MCF 10A (cell line): ENCODE measurements at regions not wholly inside any gene's neighbourhood (a gene's known extent, or its start where the extent isn't known, plus 50 kb on each side); places are given as distances from the start of the nearest gene placed in this dataset.

Experiments
- BruUV-seq: library from RNA; stranded (reverse); fragments of 400-500 nt; replicated peaks from 2 replicates; lab custom pipeline; 2021; lab: Mats Ljungman, UMichigan
- CTCF ChIA-PET: fragments of 300-600 bp; sonication (Branson Sonifier 250); formaldehyde crosslinking; extraction: SDS; loops from one replicate; lab custom pipeline; 2021; ENCODE audit warnings: antibody characterized with exemption, inconsistent platforms; lab: Yijun Ruan, JAX
- POLR2A ChIA-PET: fragments of 300-600, 350-650 bp; sonication (Branson Sonifier 250); formaldehyde crosslinking; extraction: SDS; loops from one replicate; lab custom pipeline; 2020; ENCODE audit warnings: antibody characterized with exemption, inconsistent platforms; lab: Yijun Ruan, JAX
- DNase-seq: peaks from one replicate; pipeline ENCODE4 v3.0.0-alpha.2; 2018; ENCODE audit not compliant: unreplicated experiment
- H3K27ac Mint-ChIP-seq: one replicate; pipeline ENCODE4 v1.8.0; 2022; ENCODE audit warnings: mild to moderate bottlenecking, low read depth, mixed read lengths; ENCODE audit not compliant: unreplicated experiment
- H3K27me3 Mint-ChIP-seq: one replicate; pipeline ENCODE4 v1.8.0; 2022; ENCODE audit warnings: mixed read lengths; ENCODE audit not compliant: insufficient read depth, unreplicated experiment
- H3K36me3 Mint-ChIP-seq: one replicate; pipeline ENCODE4 v1.8.0; 2022; ENCODE audit warnings: mild to moderate bottlenecking, moderate library complexity, mixed read lengths; ENCODE audit not compliant: insufficient read depth, unreplicated experiment
- H3K4me1 Mint-ChIP-seq: one replicate; pipeline ENCODE4 v1.8.0; 2022; ENCODE audit warnings: mixed read lengths; ENCODE audit not compliant: insufficient read depth, unreplicated experiment
- H3K4me3 Mint-ChIP-seq: one replicate; pipeline ENCODE4 v1.8.0; 2022; ENCODE audit warnings: mild to moderate bottlenecking, moderate library complexity, mixed read lengths; ENCODE audit not compliant: unreplicated experiment
- H3K9me3 Mint-ChIP-seq: one replicate; pipeline ENCODE4 v1.8.0; 2022; ENCODE audit warnings: mixed read lengths; ENCODE audit not compliant: unreplicated experiment
- CTCF ChIP-seq: fragments of 200-600 bp; IDR thresholded peaks from one replicate; pipeline ENCODE4 v1.8.0; 2022; ENCODE audit warnings: antibody characterized with exemption, mild to moderate bottlenecking; ENCODE audit not compliant: unreplicated experiment
- intact Hi-C: fragments of 100-400 bp; cut with micrococcal nuclease; formaldehyde crosslinking; loops from 2 replicates; pipeline ENCODE4 v1.14.1; 2022

DNA sequence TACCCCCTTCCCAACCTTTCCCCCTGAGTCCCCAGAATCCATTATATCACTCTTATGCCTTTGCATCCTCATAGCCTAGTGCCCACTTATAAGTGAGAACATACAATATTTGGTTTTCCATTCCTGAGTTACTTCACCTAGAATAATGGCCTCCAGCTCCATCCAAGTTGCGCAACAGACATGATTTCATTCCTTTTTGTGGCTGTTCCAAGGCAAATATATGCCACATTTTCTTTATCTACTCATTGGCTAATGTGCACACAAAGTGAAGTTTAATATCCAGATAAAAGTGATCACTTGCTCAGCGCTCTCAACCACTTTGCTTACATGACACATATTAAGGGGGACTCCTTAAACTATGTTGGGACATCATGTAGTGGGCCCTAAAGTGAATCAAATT is 72.4 kb upstream of the TIAM1 start:
- ChIA-PET CTCF (no interaction called here), POLR2A (interaction anchor here (0.7 kb wide), 1 partner anchor 73 kb away, joined by 3 read pairs; no protein-coding TSS in a partner anchor)
- peaks cover 7% of the 10 kb centered on the region for H3K4me1 Mint-ChIP-seq
- no TSS peak for BruUV-seq
- intact Hi-C loops, result no loop called here
- no peaks in the 10 kb centered on the region for H3K27me3 Mint-ChIP-seq
- no peaks in the 10 kb centered on the region for H3K36me3 Mint-ChIP-seq
- no peaks in the 10 kb centered on the region for H3K9me3 Mint-ChIP-seq
- no peak overlapping the region for H3K4me3 Mint-ChIP-seq
- DNase-seq, result peak; percentile 76
- no peak for TF ChIP-seq CTCF
- peak overlapping the region; percentile 9 for H3K27ac Mint-ChIP-seq

- Mint-ChIP-seq H3K36me3 (no peaks in the 10 kb centered on the region), H3K27me3 (no peaks in the 10 kb centered on the region), H3K9me3 (no peaks in the 10 kb centered on the region), H3K27ac (no peak overlapping the region), H3K4me3 (no peak overlapping the region), H3K4me1 (peaks cover 7% of the 10 kb centered on the region)
- intact Hi-C loops, result no loop called here
- DNase-seq, result no peak
- no peak for TF ChIP-seq CTCF
- CTCF ChIA-PET, result interaction anchor here (0.7 kb wide), 2 partner anchors 315 to 316 kb away, joined by 3 read pairs; no protein-coding TSS in a partner anchor
- POLR2A ChIA-PET, result no interaction called here
- no TSS peak for BruUV-seq
These were observed 70.4 kb upstream of the TIAM1 start for GRCh38 chr21:31414263-31415000.

- Mint-ChIP-seq H3K27me3 (no peaks in the 10 kb centered on the region), H3K27ac (no peak overlapping the region), H3K4me3 (no peak overlapping the region), H3K9me3 (no peaks in the 10 kb centered on the region), H3K36me3 (no peaks in the 10 kb centered on the region), H3K4me1 (peaks cover 7% of the 10 kb centered on the region)
- intact Hi-C loops, result no loop called here
- TF ChIP-seq CTCF, result no peak
- BruUV-seq, result no TSS peak
- no peak for DNase-seq
- ChIA-PET CTCF (interaction anchor here (0.7 kb wide), 1 partner anchor 315 kb away, joined by 3 read pairs; no protein-coding TSS in a partner anchor), POLR2A (no interaction called here)
These were observed 69.6 kb upstream of the TIAM1 start for GRCh38 chr21:31413698-31414097.

DNA sequence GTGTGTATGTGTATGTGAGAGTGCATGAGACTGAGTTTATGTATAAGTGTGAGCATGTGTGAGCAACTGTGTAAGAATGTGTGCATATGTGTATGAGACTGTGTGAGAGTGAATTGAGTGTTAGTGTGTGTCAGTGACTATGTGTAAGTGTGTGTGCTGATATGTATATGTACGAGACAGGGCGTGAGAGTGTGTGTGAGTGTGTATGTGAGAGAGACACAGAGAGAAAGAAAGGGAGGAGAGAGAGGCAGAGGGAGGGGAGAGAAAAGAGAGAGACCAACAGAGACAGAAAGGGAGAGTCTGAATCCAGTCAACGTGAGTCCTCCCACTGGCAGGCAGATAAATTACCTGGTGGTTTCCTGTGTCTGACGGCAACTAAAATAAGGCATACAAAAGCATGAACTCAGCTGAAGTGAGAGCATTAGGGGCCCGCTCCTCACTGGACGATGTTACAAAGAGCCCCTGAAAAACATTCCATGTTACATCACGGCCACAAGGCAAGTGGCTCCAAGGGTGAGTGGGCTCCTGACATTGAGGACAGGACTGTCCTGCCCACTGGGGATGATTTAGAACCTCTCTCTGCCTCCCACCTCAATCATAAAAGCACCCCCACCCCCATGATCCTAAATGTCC is 66.6 kb upstream of the TIAM1 start:
- Mint-ChIP-seq H3K9me3 (no peaks in the 10 kb centered on the region), H3K4me3 (no peak overlapping the region), H3K4me1 (no peaks in the 10 kb centered on the region), H3K27me3 (no peaks in the 10 kb centered on the region), H3K27ac (no peak overlapping the region), H3K36me3 (no peaks in the 10 kb centered on the region)
- ChIA-PET POLR2A (no interaction called here), CTCF (no interaction called here)
- BruUV-seq, result no TSS peak
- intact Hi-C loops, result no loop called here
- TF ChIP-seq CTCF, result no peak
- no peak for DNase-seq
